HCT116 (cell line): ENCODE measurements at regions not wholly inside any gene's neighbourhood (a gene's known extent, or its start where the extent isn't known, plus 50 kb on each side); places are given as distances from the start of the nearest gene placed in this dataset.

ENCODE experiments used
- CTCF ChIP-seq, 3 experiments: fragments of 200-600 bp in 1 of 3; sonication (generic) in 1 of 3; IDR thresholded peaks in 2 of 3; conservative IDR thresholded peaks in 1 of 3; 2 replicates each; pipeline ENCODE4 v1.5.1; 2012 to 2017; ENCODE audit warnings: low read depth in 2 of 3, low read length in 2 of 3, antibody characterized with exemption in 1 of 3, borderline replicate concordance in 1 of 3, control low read depth in 1 of 3, mild to moderate bottlenecking in 1 of 3, mixed read lengths in 1 of 3, mixed run types in 1 of 3, moderate library complexity in 1 of 3; ENCODE audit not compliant: insufficient read depth in 1 of 3
- SRF ChIP-seq: IDR thresholded peaks from 2 replicates; pipeline ENCODE4 v1.6.1; 2012; ENCODE audit warnings: low read depth

- TF ChIP-seq SRF (no peak), CTCF (IDR thresholded peaks at IDR 0.05 in 2 of 3, conservative IDR thresholded peaks at IDR 0.05 in 1 of 3; ENCODE audit: borderline replicate concordance in 1 of 3, insufficient read depth in 1 of 3, low read depth in 2 of 3, low read length in 2 of 3) (no peak)
Observed at GRCh38 chr3:105166893-105167292, 199.8 kb upstream of the ALCAM start.
